Endothelial cell of hepatic sinusoid (primary cell): ENCODE measurements at regions not wholly inside any gene's neighbourhood (a gene's known extent, or its start where the extent isn't known, plus 50 kb on each side); places are given as distances from the start of the nearest gene placed in this dataset.

ENCODE experiments used
- in situ Hi-C: cut with HindIII; loops from 2 replicates; pipeline ENCODE4 v1.10.0; 2017; ENCODE audit warnings: low sequenced_read_pairs

DNA sequence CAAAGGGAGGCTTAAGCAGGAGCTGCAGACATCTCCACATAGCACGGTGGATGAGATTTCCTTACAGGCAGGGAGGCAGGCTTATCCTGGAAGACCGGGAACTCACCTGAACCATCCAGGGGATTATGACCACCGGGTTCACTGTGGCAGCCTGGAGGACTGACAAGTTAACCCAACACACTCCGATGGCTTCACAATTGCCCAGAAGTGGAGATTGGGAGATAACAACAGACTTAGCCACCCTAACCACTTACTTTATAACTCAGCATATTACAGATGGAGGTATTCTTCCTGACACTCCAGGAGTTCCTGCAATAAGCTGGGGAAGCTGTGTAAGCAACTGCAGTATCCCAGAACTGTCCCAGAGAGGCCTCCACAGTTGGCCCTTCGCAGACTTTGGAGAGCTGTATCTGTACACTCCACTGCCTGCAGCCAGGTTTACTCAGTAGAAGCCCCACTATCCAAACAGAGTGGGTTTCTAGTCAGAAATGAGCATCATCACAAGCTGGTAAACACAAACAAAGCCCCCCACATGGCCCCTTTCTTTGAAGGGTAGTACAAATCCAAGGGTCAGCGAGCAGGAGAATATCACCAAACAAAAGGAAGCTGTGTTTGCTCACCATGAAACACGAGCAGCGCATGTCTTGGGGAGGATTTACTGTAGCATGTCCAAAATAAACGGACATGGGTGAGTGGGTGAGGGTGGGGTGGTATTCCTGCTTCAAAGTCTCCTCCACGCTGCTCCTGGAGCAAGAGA lies 462.2 kb downstream of the RASEF start:
- in situ Hi-C loops, result loop anchor here (25.0 kb wide), 1 partner anchor 913 kb away; the partner anchor contains the start of gene TLE1

DNA sequence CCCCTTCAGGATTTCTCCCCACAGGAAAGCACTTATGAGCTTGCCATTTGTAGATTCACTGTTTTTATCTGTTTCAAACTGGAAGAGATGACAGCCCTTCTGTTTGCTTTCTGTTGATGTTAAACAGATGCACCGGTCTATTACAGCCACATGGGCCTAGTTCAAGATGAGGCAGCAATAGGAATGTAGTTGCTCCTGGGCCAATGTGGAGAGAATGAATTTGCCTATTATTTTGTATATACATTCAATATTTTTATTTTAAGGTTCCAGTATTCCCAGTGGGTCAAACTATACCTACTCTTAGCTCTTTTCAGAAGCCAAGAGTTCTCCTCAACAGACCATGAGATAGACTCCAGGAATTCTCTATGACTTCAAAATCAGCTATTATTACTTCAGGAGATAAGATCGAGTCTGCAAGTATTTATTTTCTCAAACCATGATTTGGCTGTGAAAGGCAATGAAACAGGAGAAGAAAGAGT lies 461.6 kb downstream of the RASEF start:
- in situ Hi-C loops, result loop anchor here (25.0 kb wide), 1 partner anchor 914 kb away; the partner anchor contains the start of gene TLE1

DNA sequence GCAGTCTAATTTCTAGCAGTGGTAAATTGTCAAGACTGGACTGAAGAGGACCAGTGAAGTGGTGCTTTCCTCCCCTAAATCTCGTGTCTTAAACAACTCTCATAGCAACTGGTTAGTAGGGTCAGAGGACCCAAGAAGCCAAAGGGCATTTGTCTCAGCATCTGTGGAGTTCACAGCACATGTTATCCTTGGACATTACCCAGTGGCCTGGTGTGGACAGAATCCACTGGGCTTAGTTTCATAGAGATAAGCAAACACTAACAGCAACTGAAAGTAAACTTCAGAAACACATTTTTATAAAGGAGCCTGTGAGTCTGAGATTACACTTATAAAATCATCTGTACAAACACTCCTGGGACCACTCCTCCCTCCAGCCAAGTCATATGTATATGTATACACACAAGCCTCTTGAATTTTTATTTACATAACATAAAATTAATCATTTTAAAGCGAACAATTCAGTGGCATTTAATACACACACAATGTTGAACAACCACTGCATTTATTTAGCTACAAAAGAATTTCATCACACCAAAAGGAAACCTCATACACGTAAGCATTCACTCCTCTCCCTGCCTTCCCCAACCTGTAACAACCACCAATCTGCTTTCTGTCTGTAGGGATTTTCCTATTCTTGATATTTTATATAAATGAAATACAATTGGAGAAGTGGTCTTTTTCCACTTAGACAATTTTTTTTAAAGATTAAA lies 457.8 kb downstream of the RASEF start:
- in situ Hi-C loops, result loop anchor here (25.0 kb wide), 1 partner anchor 918 kb away; the partner anchor contains the start of gene TLE1

GRCh38 chr9:82605657-82606031 lies 457.3 kb downstream of the RASEF start:
- in situ Hi-C loops, result loop anchor here (25.0 kb wide), 1 partner anchor 918 kb away; the partner anchor contains the start of gene TLE1

GRCh38 chr9:82606071-82606470 lies 456.9 kb downstream of the RASEF start:
- in situ Hi-C loops, result loop anchor here (25.0 kb wide), 1 partner anchor 919 kb away; the partner anchor contains the start of gene TLE1

DNA sequence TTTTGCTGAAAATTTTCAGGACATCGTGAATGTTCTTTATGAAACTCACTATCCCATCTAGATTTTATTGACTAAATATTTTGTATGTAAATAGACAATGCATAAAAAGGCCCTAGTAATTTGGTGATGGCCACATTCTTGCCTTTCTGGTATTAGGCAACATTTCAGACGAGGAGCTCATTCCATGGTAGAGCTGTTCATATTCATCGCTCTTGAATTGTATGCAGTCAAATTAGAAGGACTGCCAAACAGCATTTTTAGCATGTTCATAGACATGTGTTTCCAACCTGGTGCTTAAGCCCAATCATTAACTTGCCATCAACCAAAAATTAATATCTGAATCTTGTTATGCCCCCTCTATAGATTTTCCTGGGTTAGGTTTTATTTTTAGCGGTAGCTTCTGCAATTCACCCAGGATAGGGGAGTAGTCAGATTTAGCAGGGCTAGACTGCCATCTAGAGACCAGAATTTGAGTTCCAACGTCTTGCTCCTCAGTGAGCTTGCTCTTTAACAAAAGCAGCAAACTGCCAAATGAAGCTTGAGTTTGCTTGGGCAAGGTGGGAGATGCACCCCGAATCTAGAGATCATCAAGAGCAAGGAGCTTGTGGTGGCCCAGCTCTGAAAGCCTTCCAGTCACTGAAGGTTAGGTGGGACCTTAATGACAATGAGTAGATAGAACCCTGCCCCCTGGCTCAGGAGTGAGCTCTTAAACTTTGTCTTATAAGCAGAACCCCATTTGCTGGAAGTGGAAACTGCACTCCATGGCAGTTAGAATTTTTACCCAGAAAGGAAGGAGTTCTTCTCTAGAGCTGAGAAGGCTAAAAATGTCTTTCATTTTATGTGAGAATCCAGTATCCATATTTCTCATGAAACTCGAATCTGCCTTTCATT lies 456.2 kb downstream of the RASEF start:
- in situ Hi-C loops, result loop anchor here (25.0 kb wide), 1 partner anchor 919 kb away; the partner anchor contains the start of gene TLE1

DNA sequence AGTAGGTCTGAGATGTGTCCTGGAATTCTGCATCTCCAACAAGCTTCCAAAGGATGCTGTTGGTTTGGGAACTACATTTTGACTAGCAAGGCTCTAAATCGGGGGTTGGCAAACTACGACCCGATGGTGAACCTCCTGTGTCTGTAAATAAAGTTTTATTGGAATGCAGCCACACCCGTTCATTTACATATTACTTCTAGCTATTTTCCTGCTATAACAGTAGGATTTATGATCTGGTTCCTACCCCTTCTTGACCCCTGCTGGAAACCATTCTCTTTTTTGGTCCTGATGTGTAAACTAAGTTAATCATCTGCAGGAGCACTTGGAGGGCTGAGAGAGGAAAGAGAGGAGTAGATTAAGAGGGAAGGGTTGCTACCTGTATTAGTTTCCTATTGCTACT lies 454.5 kb downstream of the RASEF start:
- in situ Hi-C loops, result loop anchor here (25.0 kb wide), 1 partner anchor 921 kb away; the partner anchor contains the start of gene TLE1

GRCh38 chr9:82612942-82613341 lies 450.0 kb downstream of the RASEF start:
- in situ Hi-C loops, result loop anchor here (25.0 kb wide), 1 partner anchor 926 kb away; the partner anchor contains the start of gene TLE1

DNA sequence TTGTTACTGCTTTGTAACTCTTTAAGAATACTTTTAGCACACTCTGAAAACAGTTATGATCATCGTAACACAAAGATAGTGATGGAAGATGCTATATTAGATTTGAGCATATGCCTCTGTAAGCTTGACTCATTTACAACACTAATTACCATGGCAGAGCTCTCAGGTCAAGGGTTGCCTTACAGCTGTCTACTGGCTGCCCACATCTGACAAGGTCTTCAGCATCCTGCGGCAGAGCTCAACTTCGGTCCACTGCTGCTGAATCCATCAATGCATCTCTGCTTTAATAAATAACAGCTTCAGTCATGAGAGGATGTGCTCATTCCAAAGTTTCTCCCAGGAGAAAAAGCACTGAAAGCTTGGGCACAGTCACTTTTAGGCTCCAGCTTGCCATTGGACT lies 449.4 kb downstream of the RASEF start:
- in situ Hi-C loops, result loop anchor here (25.0 kb wide), 1 partner anchor 926 kb away; the partner anchor contains the start of gene TLE1

GRCh38 chr9:82616545-82616944 lies 446.4 kb downstream of the RASEF start:
- in situ Hi-C loops, result loop anchor here (25.0 kb wide), 1 partner anchor 929 kb away; the partner anchor contains the start of gene TLE1

GRCh38 chr9:82621447-82621846 lies 441.5 kb downstream of the RASEF start:
- in situ Hi-C loops, result loop anchor here (25.0 kb wide), 1 partner anchor 934 kb away; the partner anchor contains the start of gene TLE1

DNA sequence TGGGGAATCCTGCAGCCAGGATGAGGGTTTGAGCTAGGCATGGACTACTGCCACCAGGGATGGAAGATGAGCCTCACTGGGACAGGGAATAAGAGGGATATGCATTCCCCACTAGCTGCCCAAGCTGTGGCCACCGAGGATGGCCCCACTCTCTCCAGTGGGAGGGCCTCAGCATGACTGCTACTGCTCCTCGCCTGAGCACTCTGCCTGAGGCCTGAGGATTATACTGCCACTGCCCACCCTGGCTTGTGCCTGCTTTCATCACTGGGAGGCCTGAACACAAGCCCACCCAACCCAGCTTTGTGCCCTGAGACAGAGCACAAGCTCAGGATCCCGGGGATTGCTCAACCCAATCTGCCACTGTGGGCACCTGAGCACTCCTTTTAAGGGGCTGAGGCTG lies 425.6 kb downstream of the RASEF start:
- in situ Hi-C loops, result no loop called here

DNA sequence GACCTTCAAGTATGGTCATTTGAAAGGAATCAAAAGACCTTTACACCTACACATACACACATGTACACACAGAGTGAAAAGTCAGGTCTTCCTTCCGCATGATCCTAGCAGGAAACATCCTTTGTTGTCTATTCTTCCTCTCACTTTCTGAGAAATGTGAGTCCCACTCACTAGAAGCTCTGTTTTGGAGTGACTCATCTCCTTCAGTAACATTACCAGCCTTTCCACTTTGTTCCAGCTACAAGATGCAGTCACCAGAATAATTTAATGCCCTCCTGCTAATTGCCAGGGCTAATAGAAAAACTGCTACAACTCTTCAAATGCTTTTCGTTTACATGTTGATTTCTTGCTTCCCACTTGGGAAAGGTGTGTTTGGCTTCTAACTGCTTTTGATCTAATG lies 417.3 kb downstream of the RASEF start:
- in situ Hi-C loops, result no loop called here

GRCh38 chr9:82650368-82650767 lies 412.6 kb downstream of the RASEF start:
- in situ Hi-C loops, result no loop called here

DNA sequence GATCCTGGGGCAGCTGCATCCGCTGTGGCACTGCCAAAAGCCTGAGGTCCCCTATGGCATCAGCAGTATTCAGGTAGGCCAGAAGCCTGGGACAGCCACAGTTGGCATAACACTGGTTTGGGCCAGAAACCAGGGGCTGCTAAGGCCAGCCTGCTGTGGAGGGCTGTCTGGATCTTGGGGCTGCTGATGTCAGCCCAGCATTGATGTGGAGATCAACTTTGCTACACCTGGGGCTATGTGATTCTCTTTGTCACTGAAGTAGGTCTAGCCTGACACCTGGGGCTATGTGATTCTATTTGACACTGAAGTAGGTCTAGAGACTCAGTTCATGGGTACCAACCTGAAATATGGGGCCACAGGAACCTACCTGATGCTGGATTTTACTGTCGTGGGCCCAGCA lies 411.5 kb downstream of the RASEF start:
- in situ Hi-C loops, result no loop called here

DNA sequence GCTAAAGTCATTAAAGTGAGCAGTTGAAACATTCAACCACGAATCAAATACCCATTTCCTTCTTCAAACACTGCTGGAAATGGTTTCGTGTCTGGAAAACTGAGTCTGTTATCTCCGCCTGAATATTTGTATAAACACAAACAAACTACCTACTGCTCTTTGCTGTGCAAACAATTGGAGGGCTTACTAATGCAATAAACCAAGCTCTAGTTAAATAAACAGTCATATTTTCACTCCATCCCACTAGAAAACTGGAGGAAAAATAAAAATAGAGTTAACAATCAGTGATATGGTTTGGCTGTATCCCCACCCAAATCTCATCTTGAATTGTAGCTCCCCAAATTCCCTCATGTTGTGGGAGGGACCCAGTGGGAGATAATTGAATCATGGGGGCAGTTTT lies 397.6 kb downstream of the RASEF start:
- in situ Hi-C loops, result no loop called here

DNA sequence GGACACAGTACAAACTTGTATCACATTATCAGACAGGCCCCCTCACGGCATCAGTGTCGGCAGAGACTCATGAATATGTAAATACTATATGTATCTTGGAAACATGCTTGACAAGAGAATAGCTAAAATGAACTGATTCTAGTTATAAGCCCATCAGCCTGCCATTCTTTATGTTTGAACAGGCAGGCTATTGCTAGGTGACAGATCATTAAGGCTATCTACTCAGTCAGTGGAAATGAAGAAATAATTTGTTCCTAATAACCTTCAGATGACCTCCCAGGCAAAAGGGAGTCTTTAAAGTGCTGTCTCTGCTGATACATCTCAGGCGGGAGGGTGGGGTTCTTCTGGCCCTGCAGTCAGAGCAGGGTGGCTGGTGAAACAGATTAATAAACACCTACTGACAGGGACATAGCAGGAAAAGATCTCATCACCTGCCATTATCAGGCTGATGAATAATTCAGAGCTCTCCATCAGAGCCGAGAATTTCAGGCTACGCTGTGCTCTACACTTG lies 394.2 kb downstream of the RASEF start:
- in situ Hi-C loops, result no loop called here

- in situ Hi-C loops, result no loop called here
Measured at GRCh38 chr9:82670000-82670399, 392.9 kb downstream of the RASEF start.

- in situ Hi-C loops, result no loop called here
Measured at GRCh38 chr9:82670726-82671125, 392.2 kb downstream of the RASEF start.

DNA sequence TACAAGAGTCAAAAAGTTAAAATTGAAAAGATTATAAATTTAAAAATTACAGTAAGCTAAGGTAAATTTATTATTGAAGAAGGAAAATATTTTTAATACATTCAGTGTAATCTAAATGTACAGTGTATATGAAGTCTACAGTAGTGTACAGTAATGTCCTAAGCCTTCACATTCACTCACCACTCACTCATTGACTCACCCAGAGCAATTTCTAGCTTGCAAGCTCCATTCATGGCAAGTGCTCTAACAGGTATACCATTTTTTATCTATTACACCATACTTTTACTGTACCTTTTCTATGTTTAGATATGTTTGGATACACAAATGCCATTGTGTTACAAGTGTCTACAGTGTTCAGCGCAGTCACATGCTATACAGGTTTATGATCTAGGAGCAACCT lies 389.7 kb downstream of the RASEF start:
- in situ Hi-C loops, result no loop called here
